GM19035 (cell line): ENCODE measurements at regions not wholly inside any gene's neighbourhood (a gene's known extent, or its start where the extent isn't known, plus 50 kb on each side); places are given as distances from the start of the nearest gene placed in this dataset.

Source experiments
- ATAC-seq: cut with Tn5 transposase; IDR thresholded peaks from one replicate; pipeline ENCODE4 v1.9.1; 2021; ENCODE audit not compliant: unreplicated experiment

GRCh38 chr3:46146548-46146947 is 61.6 kb downstream of the CCR1 start:
- no peak for ATAC-seq

GRCh38 chr3:46146021-46146420 is 62.1 kb downstream of the CCR1 start:
- no peak for ATAC-seq

GRCh38 chr3:46145147-46145546 is 63.0 kb downstream of the CCR1 start:
- ATAC-seq, result no peak

GRCh38 chr3:46143951-46144473 is 64.1 kb downstream of the CCR1 start:
- no peak for ATAC-seq

- no peak for ATAC-seq
These were observed 66.3 kb downstream of the CCR1 start for GRCh38 chr3:46141813-46142212.

GRCh38 chr3:46138581-46138980 is 69.5 kb downstream of the CCR1 start:
- no peak for ATAC-seq

- no peak for ATAC-seq
These were observed 72.6 kb downstream of the CCR1 start for GRCh38 chr3:46135475-46135874.

GRCh38 chr3:46133285-46133684 is 74.8 kb downstream of the CCR1 start:
- ATAC-seq, result no peak

GRCh38 chr3:46132565-46132964 is 75.5 kb downstream of the CCR1 start:
- ATAC-seq, result no peak

GRCh38 chr3:46131884-46132450 is 76.1 kb downstream of the CCR1 start:
- no peak for ATAC-seq

GRCh38 chr3:46130631-46131310 is 77.3 kb downstream of the CCR1 start:
- ATAC-seq, result no peak

GRCh38 chr3:46129588-46130272 is 78.4 kb downstream of the CCR1 start:
- ATAC-seq, result no peak

- ATAC-seq, result no peak
These were observed 80.6 kb downstream of the CCR1 start for GRCh38 chr3:46127503-46127902.

- no peak for ATAC-seq
These were observed 83.6 kb downstream of the CCR1 start for GRCh38 chr3:46124216-46125177.

GRCh38 chr3:46123646-46124045 is 84.5 kb downstream of the CCR1 start:
- ATAC-seq, result no peak

- ATAC-seq, result no peak
These were observed 86.0 kb downstream of the CCR1 start for GRCh38 chr3:46122091-46122490.

- no peak for ATAC-seq
These were observed 87.1 kb downstream of the CCR1 start for GRCh38 chr3:46120983-46121382.

GRCh38 chr3:46119709-46120498 is 88.2 kb downstream of the CCR1 start:
- ATAC-seq, result no peak

GRCh38 chr3:46119253-46119652 is 88.9 kb downstream of the CCR1 start:
- no peak for ATAC-seq

GRCh38 chr3:46116996-46117395 is 89.7 kb upstream of the XCR1 start:
- no peak for ATAC-seq
